ENCODE measurements at regions not wholly inside any gene's neighbourhood (a gene's known extent, or its start where the extent isn't known, plus 50 kb on each side); places are given as distances from the start of the nearest gene placed in this dataset.

DNA sequence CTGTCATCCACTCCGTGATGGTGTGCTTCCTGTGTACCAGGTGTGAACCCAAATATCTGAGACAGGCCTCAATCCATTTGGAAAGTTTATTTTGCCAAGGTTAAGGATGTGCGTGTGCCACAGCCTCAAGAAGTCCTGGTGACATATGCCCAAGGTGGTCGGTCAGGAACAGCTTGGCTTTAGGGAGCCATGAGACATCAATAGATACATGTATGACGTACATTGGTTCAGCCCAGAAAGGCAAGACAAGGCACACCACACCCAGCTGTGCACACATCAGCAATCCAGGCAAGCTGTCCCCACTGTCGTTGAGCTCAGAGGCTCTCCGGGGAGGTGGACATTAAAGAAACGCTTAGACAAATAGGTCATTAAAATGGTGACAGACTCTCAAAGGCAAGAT lies 56.8 kb upstream of the SHANK2 start:
- no peak for DNase-seq

DNA sequence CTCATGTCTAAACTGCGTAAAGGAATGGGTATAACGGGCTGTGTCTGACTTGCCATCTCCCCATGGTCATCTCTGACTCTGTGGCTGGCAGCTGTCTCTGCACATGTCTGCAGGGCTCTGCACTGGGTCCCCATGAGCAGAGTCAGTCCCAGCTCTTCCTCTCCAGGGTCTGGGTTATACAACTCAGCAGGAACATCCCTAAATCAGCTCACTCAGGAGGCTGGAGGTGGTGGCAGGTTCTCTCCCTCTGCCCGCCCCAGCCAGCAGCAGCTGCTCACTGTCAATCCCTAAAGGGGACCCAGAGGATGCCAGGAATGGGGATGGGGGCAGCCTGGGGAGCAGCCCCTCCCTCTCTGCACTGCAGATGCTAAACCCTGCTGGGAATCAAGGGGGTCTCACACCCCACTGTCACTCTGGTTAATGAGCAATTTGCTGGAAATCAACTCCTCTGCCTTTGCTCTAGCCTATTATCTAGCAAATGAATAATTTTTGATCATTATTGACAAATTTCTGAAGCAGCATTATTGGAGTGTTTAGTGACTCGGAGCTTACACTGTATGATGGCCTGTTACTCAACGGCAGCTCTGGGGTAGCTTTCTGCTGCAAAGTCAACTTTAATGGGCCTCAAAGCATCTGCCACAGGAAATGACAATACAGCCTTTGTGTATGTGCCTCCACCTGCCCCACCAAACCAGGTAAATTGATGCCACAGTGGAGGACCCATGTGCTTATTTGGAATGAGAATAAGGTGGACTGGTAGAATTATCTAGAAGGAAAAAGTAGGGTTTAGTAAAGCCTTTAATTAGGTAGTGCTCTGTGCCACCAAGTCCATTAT lies 55.7 kb upstream of the SHANK2 start:
- no peak for DNase-seq

DNA sequence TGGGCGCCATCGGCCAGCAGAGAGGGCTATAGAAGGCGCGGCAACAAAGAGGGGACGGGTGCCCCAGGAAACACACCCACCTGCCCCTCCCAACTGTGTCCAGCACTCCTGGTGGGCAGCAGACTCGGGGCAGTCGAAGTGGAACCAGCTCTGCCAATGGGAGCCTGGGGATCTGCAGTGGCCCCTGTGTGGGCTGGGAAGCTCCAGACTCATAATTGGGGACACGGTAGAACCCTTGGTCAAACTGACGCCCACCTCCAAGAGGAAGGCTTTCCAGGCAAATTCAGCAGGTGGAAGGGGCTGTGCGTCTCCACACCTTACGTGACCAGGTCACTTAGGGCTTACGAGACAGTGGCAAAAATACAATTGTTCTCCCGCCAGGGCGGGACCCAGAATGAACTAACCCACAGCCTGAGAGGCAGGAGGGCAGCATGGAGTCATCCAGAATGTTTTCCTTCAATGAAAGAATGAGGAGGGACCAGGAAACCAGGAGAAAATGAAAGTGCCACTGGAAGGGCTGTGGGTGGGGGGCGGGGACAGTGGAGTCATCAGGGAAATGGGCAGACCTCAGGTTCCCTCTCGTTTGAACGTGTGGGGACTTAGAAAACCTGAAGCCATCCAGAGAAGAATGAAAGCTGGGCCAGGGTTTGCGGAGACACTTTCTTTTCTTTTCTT lies 53.2 kb upstream of the SHANK2 start:
- no peak for DNase-seq

DNA sequence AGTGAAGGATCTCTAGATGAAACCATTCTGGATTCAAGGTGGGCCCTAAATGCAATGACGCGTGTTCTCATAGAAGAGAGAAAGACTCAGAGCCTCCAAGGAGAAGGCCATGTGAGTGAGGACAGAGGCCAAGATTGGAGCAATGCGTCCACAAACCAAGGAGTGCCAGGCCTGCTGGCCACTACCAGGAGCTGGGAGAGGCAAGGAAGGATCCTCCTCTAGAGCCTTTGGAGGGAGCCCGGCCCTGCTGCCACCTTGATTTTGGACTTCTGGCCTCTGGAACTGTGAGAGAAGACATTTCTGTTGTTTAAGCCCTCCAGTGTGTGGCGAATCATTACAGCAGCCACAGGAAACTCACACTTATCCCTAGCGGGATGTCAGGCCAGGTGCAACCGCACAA lies 52.7 kb upstream of the SHANK2 start:
- DNase-seq, result no peak

DNA sequence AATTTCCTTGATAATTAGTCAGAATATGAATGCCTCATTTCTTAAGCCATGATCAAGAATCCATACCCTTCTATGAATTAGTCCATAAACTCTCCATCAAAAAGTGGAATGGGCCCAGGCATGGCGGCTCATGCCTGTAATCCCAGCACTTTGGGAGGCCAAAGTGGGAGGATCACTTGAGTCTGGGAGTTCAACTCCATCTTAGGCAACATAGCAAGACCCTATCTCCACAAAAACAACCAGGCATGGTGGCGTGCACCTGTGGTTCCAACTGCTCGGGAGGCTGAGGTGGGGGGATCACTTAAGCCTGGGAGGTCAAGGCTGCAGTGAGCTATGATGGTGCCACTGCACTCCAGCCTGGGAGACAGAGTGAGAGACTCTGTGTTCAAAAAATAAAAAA lies 52.1 kb upstream of the SHANK2 start:
- no peak for DNase-seq

DNA sequence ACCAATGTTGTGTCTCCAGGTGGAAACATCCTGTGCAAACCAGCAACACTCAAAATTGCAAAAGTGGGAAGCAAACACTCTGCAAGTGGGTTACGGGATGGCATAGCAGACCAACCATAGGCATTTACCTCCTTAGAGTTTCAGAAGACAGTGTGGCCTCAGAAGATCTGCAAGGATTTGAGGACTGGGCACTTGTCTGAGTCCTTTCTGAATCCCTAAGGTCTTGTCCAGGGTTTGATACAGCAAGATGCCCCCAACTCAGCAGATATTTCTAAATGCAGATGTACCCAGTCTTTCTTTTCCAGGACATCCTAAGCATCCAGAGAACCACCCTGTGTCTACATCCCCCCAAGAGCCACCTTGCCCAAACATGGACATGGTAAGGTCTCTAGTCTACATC lies 51.7 kb upstream of the SHANK2 start:
- DNase-seq, result no peak

DNA sequence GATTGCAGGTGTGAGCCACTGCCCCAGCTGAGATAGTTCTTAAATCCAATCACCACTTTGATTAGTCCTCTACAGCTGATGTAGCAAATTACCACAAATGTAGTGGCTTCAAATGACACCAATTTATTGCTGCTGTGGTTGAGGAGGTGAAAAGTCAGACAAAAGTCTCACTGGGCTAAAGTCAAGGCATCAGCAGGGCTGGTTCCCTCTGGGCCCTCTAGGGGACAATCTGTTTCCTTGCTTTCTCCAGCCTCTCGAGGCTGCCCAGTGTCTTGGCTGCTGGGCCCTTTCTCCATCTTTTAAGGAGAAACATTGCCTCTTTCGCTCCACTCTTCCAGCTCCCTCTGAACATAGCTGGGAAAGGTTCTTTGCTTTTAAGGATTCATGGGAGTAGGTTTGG lies 50.5 kb upstream of the SHANK2 start:
- no peak for DNase-seq

DNA sequence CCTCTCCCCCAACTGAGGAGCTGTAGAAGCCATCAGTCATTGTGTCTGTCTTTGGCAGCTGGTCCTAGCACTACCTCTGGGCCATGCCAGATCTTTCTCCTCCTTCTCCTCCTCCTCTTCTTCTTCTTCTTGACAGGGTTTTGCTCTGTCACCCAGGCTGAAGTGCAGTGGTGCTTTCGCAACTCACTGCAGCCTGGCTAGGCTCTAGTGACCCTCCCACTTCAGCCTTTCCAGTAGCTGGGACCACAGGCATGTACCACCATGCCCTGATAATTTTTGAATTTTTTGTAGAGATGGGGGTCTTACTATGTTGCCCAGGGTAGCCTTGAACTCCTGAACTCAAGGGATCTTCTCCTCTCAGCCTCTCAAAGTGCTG lies 50.1 kb upstream of the SHANK2 start:
- no peak for DNase-seq

Measured in eye (tissue), 1 donor.